ENCODE measurements at regions not wholly inside any gene's neighbourhood (a gene's known extent, or its start where the extent isn't known, plus 50 kb on each side); places are given as distances from the start of the nearest gene placed in this dataset.
"Not testable (repeated sequence)": the region's sequence is repeated elsewhere in the genome, so short reads cannot be mapped to it uniquely, and the experiment has no call there.

DNA sequence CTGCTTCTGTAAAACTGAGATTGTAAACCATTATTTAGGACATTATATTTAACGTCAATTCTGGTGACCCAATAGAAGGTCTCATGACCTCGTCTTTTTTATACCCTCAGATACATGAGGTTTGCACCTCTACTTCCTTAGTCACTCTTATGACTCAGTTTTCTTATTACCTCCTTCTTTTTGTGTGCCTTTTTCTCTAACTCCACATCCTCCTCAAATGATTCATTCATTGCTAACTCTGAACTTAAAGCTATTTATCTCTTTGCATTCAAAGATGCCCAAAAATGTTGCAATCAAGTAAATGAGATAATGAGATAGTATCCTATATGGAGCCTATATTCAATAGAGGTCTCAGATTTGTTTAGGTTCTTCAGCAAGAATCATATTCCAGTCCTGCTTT, 121.0 kb upstream of the KYNU start:
- peak; percentile 37 for DNase-seq

DNA sequence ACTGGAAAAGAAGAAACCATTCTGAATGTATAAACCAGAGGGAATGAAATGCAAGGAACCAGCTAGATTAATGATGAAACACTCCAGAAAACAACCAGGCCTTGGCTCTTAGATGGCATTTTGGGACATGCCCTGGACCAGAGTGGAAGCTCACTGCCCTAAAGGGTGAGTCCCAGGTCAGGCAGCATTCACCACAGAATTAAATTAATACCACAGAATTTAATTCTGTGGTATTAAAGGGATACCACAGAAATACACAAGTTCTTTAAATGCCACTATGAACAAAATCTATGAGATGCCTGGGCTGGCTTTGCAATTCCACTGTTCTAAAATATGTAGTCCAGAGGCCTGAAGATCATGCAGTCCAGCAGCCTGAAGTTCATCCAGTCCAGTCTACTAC, 122.3 kb upstream of the KYNU start:
- no peak for DNase-seq

DNA sequence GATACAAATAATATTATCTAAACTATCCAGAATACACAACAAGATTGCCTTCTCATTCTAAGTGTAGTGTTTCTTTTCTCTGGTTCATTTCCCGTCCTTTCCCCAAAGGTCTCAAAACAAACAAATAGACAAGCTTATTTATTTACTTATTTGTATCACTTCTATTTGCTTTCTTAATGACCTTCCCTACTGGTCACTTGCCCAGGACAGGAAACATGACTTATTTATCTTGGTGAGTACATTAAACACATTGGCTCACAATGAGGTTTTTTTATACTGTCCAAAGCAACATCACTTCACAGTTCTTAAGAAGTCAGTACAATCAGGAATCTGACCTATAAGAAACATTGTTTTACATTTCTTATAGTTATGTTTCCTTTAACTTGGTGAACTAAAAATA, 123.3 kb upstream of the KYNU start:
- DNase-seq = no peak

DNA sequence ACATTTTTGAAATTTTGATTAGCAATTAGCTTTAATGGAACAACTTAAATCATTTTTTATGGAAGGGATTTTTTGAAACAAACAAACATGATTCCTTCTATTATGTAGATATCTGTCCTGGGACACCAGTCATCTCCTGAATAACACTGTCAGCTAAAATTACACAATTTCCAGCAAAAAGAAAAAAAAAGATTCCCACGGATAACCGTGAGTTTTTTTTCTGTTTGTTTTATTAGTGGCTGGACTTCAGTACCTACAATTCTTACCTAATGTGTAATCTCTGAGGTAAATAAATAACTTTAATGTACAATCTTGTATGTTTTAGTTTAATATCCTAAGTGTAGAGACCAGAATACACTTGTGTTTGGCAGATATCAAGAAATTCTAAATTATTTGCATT, 126.6 kb upstream of the KYNU start:
- DNase-seq = no peak

DNA sequence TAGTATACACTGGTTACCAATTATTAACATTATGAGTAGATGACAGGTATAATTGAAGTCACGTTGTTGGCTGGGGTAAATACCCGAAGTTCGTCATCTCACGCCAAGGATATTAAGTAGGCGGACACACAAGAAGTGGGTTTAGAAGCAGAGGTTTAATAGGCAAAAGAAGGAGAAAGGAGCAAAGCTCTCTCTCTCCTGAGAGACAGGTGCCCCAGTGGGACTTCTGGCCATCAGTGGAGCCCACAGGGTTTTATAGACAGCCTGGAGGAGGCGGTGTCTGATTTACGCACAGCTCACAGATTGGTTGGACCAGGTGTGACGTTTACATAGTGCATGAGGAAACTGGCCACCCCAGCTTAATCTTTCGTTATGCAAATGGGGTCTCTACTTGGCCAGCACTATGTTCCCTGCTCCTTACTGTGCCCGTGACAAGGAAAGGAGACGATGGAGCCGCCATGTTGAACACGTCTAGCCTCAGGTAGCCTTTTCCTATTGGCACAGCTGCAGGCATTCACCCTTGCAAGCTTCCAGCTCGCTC, 128.8 kb upstream of the KYNU start:
- DNase-seq = no peak

DNA sequence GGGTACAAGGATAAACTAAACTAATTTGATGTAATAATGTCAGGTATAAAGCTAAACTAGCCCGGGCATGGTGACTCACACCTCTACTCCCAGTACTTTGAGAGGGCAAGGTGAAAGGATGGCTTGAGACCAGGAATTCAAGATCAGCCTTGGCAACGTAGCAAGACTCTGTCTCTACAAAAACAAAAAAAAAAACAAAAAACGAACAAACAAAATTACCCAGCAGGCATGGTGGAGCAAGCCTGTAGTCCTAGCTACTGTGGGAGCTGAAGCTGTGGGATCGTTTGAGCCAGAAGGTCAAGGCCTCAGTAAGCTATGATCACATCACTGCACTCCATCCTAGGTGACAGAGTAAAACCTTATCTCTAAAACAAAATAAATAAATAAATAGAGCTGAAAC, 131.8 kb upstream of the KYNU start:
- no peak for DNase-seq

DNA sequence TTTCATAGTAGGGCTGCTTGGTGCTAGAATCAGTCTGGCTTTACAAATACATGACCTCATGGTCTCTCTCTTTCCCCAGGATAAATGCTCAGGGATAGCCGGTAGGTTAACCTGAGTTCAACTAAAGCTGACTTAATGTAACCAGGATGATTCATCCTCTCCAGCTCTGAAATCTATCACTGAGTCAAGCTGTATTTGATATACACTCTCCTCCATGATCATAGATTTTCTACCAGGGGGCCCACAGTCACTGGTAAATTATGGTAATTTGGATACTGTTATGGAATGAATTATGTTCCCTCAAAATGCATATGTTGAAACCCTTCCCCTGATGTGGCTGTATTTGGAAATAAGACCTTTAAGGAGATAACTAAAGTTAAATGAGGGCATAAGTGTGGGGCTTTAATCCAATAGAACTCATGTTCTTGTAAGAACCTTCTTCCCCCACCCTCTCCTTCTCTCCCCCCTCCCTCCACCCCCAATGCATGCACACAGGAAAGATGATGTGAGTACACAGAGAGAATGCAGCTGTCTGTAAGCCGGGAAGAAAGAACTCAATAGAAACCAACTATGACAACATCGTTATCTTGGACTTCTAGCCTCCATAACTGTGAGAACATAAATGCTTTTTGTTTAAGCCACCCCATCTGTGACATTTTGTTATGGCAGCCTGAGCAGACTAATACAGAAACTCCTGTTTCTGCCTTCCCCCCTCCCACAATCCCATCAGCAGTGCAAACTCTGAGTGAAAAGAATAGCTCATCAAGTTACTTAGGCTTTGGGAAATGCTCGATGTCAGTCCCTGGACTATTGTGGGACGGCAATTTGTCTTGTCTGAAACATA, 134.9 kb upstream of the KYNU start:
- peak; percentile 79 for DNase-seq

DNA sequence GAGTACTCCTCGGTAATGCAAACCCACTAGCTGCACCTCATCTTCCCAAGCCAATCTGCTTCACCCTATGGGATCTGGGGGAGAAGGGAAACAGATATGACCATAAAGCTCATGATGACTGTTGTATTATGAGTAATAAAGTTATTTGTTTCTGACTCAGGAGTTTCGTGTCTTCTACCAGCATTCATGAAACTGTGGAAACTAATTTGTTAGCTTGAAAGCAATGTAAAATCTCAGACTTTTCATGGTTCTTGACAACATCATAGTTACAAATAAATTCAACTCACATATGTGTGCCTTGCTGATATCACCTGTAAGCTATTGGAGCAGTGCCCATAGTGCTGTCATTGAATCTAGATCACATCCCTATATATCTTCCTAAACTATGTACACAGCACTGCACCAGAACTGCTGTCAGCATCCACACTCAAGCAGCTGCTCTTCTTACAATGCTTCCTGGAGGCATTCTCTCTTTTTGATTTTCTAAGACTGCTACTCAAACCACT, 135.6 kb upstream of the KYNU start:
- no peak for DNase-seq

DNA sequence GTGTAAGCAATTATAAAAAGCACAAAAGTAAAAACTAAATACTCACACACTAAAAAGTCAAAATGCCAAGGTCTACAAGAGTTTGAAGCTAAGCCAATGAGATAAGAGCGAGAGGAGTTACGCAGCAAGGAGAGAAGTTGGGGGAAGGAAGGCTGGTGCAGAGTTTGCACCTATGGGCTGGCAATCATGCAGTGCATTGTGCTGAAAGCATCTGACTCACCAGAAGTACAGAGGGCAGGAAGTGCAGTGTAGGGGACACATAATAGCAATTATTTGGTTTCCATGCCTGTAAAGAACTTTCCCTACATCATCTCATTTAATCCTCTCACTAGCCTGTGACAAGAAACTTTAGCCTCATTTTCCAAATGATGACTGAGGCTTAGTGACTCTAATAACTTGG, 142.7 kb upstream of the KYNU start:
- DNase-seq = no peak

DNA sequence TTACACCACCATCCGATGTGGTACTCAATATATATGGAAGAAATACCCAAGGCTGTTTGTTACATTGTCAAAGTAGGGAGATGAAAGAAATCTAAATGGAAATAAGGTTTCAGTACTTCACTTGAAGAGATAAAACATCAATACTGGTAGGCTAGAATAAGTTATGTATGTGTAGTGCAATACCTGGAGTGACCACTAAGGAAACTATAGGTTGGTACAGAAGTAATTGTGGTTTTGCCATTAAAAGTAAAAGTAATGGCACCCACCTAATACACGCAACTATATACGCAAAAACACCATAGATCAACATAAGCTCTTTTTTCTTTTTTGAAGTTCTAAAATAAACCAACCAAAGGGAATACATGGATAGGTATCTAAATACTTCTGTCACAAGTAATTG, 143.2 kb upstream of the KYNU start:
- no peak for DNase-seq

DNA sequence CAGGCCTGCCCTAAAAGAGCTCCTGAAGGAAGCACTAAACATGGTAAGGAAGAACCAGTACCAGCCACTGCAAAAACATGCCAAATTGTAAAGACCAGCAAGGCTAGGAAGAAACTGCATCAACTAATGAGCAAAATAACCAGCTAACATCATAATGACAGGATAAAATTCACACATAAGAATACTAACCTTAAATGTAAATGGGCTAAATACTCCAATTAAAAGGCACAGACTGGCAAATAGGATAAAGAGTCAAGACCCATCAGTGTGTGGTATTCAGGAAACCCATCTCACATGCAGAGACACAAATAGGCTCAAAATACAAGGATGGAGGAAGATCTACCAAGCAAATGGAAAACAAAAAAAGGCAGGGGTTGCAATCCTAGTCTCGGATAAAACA, 147.7 kb upstream of the KYNU start:
- not testable (repeated sequence) for DNase-seq

DNA sequence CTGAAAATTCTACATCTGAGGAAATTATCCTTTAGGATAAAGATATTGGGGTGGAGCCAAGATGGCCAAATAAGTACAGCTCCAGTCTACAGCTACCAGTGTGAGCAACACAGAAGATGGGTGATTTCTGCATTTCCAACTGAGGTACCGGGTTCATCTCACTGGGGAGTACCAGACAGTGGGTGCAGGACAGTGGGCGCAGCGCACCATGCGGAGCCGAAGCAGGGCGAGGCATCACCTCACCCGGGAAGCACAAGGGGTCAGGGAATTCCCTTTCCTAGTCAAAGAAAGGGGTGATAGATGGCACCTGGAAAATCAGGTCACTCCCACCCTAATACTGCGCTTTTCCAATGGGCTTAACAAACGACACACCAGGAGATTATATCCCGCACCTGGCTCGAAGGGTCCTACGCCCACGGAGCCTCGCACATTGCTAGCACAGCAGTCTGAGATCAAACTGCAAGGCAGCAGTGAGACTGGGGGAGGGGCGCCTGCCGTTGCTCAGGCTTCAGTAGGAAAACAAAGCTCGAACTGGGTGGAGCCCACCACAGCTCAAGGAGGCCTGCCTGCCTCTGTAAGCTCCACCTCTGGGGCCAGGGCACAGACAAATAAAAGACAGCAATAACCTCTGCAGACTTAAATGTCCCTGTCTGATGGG, 149.5 kb upstream of the KYNU start:
- not testable (repeated sequence) for DNase-seq

DNA sequence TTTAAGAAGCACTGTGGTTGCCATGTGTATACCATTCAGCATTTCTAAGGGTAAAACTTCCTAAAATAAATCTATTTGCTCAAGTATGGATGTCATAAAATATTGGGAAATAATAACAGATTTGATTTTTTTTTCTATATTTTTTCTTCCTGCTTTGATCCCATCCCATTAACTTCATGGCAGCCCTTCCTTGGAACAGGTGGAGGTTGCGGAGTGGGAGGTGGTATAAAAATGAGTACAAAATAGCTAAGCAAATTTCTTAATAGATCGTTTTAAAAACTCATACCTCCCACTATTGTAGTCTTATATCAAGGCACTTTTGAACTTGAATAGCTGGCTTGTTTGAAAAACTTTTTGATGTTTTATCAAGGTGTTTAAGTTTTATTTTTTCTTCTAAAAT, 152.1 kb upstream of the KYNU start:
- DNase-seq = no peak

DNA sequence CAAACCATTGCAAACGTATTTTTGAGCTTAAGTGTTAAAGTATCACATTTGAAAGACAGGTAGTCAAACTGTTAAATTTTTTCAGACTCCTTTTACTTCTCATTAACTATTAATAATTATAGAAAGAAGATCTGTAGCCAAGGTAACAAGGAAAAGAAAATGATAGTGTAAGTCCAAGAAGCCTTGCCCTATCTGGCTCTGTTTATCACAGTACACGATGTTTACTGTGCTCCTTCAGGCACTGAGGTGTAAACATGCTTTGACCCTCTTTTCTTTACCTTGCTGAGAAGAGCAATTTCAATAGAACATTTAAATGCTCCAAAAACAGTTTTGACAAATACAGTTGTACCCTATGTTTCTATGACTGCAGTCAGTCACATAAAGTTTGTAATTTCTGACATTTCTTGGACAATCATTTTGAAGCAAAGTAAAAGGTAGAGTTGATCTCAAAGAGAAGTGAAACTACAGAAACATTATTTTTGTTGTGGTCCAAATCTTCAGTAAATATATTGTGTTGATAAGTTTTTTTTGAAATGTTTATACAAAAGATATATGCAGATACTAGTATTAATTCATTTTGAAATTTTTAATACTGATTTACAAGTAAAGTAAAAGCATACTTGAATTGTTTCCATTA, 152.6 kb upstream of the KYNU start:
- no peak for DNase-seq

DNA sequence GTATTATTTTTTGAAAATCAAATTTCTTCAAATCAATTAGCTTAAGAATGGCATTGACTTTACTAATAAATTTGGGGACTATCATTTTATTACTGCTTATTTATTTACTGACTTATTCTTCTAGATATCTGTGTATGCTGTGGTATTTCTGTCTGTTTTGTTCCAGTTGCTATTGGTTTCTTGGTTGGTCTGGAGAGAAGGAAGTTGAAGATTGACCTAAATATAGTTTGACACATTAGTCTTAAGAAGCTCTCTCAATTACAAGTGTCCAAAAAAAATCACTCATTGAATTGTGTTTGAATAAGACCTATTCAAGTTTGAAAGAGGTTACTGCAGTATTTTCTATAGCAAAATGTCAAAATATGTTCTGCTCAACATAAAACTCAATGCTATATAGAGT, 153.3 kb upstream of the KYNU start:
- DNase-seq = no peak

DNA sequence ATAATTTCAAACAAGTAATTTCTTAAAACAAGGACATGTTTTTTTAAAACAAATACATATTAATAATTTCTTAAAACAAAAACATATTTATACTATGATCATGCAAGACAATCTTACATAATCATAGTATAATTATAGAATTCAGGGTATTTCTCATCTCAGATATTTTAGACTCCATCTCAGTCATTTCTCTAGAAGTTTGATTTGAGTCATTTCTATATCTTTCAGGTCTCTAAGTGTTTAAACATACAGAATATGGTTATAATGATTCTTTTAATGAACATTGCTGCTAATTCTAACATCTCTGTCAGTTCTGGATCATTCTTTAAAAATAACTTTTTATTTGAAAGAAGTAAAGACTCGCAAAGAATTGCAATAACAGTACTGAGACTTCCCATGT, 154.2 kb upstream of the KYNU start:
- DNase-seq = no peak

DNA sequence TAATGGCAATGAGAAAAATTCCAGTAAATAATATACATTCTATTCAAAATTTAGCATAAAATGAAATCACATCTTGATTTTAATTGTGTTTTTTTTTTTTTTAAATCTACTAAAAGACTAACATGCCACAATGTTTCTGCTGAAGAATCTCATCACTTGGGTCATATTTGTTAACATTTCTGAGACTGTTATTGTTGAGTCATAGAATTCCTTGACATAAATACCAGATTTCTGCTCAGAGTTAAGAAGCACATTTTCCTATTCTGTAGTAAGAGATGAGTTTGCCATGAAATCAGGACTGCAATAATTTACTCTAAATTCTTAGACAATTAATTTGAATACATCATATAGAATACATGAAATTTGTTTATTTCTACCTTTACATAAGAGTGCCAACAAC, 154.9 kb upstream of the KYNU start:
- DNase-seq = peak; percentile 32

DNA sequence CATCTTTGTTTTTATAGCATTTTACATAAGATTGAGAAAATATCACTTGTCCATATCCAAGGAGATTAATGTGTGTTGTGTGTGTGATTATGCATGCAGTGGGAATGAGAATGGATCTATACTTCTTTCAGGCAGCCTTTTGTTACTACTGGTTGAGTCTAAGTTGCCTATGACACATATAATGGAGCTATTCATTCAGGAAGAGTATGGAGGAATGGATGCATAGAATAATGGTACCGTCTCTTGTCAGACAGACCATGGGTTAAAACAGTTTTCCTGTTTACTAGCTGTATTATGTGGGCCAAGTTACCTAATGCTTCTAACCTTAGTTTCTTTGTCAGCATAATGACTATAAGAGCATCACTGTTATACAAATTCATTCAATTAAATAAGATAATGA, 155.4 kb upstream of the KYNU start:
- no peak for DNase-seq

DNA sequence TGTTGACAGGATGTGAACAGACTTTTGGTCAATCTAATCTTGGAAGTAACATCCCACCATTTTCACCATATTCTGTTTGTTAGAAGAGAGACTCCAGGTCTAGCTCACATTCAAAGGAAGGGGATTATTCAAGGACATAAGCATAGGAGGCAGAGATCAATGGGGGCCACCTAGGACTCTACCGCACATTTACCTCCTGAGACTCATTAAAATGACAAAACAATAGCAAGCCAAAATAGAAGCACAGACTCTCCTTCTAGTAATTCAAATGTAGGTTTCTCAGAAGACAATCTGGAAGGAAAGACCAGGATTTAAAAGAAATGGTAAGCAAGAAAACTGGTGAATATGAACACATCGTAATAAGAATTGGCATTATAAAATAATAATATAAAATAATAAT, 156.4 kb upstream of the KYNU start:
- no peak for DNase-seq

DNA sequence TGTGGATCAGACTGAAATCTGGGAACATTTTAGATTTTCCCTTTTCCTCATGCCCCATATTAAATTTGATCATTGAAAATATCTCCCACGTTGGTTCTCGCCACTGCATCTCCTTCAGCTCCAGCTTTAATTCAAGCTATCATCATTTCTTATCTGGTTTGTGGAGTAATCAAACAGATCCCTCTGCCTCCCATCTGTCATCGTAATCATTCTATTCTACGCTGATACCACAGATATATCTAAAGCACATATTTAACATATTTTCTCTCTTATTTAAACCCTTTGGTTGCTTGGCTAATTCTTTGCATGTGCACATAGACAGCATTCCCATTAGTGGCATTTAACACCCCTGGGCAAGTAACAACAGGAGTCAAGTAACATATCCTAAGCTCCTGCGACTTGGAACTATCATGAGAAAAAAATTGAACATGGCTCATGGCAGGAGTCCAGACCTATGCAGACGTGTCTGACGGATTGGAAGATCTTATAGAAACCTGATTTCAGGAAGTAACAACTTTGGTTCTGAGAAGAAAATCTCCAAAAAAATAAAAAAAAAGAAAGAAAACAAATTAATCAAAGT, 158.8 kb upstream of the KYNU start:
- DNase-seq = no peak

DNA sequence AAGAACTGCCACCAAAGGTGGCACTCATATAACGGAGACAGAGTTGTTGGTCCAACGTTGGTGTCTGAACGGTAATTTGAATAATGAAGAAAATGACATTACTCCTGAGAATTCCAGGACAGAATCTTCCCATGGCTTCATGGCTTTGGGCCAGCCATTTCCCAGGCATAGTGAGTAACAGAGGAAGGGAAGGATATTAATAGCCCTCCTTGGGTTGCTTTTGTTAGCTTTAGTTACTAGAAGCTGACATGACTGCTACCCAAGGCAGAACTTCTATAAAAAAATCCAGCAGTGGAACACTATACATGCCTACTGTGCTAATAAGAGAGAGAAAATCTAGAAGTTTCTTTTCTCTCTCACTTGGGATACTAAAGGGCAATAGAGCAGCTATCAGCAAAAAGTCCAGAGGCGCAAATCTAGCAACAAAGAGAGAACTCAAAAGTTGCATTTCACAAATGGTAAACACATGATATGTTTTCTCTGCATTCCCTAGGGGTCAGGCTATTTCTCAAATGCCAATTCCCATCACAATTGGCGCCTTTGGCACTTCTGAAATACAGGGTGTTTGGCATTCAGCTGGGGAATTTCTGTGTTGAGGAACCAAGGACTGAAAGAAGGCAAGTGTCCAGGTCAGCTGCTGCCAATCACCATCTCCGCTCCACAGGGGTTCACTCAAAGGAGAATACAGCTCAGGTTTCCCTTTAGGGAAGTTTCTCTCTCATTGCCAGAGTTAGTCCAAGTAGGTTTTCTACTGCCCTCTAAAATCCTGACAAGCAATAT, 160.8 kb upstream of the KYNU start:
- DNase-seq = peak; percentile 35

DNA sequence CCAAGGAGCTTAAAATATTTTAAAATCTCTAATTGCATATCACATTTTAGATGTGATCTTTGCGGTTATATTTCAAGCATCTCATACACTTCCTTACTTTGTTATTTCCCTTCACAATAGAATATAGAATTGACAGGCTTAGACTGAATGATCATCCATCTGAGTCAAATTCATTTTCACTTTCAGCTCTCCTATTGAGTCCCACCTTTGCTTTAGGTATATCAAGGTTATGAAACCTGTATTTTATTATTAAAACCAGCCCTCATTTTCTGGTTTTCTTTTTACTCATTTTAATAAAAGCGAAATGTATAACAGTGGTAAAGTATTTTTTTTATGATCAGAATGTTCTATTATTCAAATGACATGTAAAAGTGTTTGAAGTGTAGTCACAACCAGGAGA, 162.9 kb upstream of the KYNU start:
- DNase-seq = no peak

All from fibroblast of skin of abdomen (primary cell).